Esophagus muscularis mucosa (tissue), 4 donors: ENCODE measurements at regions not wholly inside any gene's neighbourhood (a gene's known extent, or its start where the extent isn't known, plus 50 kb on each side); places are given as distances from the start of the nearest gene placed in this dataset.

Experiments used
- DNase-seq: peaks from one replicate; pipeline ENCODE4 v3.0.0-alpha.2; 2017; ENCODE audit errors: extremely low spot score
- H3K27ac ChIP-seq, 4 donors: fragments of 200-600 bp; sonication (generic); replicated peaks in 1 of 4; 1 replicate in 3 of 4; 2 replicates in 1 of 4; pipeline ENCODE4 v1.5.1; 2016 to 2019; ENCODE audit warnings: mild to moderate bottlenecking in 1 of 4
- H3K27me3 ChIP-seq, 4 donors: fragments of 200-600 bp; sonication (generic); one replicate each; pipeline versions ENCODE4 v1.5.1 to v1.6.0; 2016 to 2019
- H3K36me3 ChIP-seq, 4 donors: fragments of 200-600 bp; sonication (generic); one replicate each; pipeline ENCODE4 v1.5.1; 2016 to 2019
- H3K4me1 ChIP-seq, 4 donors: fragments of 200-600 bp; sonication (generic); one replicate each; pipeline ENCODE4 v1.5.1; 2016 to 2019
- H3K4me3 ChIP-seq, 4 donors: fragments of 200-600 bp; sonication (generic); 1 replicate in 2 of 4; 2 replicates in 2 of 4; pipeline ENCODE4 v1.5.1; 2016 to 2019; ENCODE audit warnings: mild to moderate bottlenecking in 4 of 4, moderate library complexity in 1 of 4
- H3K9me3 ChIP-seq, 4 donors: fragments of 200-600 bp; sonication (generic); 1 replicate in 3 of 4; 2 replicates in 1 of 4; pipeline ENCODE4 v1.5.1; 2016 to 2019
- CTCF ChIP-seq, 3 experiments: fragments of 200-600 bp in 2 of 3; fragments of 450-650 bp in 1 of 3; sonication (generic) in 2 of 3; IDR thresholded peaks; one replicate each; pipeline ENCODE4 v1.5.1; 2017 to 2019; ENCODE audit warnings: antibody characterized with exemption in 3 of 3, mild to moderate bottlenecking in 2 of 3, moderate library complexity in 1 of 3
- EP300 ChIP-seq: sonication (generic); formaldehyde crosslinking; IDR thresholded peaks from one replicate; pipeline ENCODE4 v1.6.1; 2017; ENCODE audit warnings: antibody characterized with exemption
- POLR2A ChIP-seq: fragments of 450-650 bp; IDR thresholded peaks from one replicate; pipeline ENCODE4 v1.6.1; 2017; ENCODE audit warnings: antibody characterized with exemption, moderate library complexity, mild to moderate bottlenecking, low read depth
- POLR2AphosphoS5 ChIP-seq, 2 donors: sonication (generic); formaldehyde crosslinking; IDR thresholded peaks; one replicate each; pipeline ENCODE4 v1.6.1; 2017; ENCODE audit warnings: antibody characterized with exemption in 2 of 2
- WGBS: methylation state at CpG from one replicate; pipeline ENCODE4 v1.1.5; 2018; 5-methylcytosine and 5-hydroxymethylcytosine counted together
- intact Hi-C: fragments of 100-400 bp; cut with DNase I; formaldehyde crosslinking; loops from one replicate; pipeline ENCODE4 v1.15.1; 2023

GRCh38 chr10:125484035-125484732 lies 198.8 kb downstream of the TEX36 start:
- TF ChIP-seq EP300: no peak
- intact Hi-C loops: no loop called here
- 91% methylated on average over 1 of the region's 1 CpG for WGBS
- DNase-seq: no peak
- Histone ChIP-seq H3K9me3 (no peaks in the 10 kb centered on the region), H3K27ac (no peak overlapping the region), H3K27me3 (no peaks in the 10 kb centered on the region), H3K36me3 (no peaks in the 10 kb centered on the region), H3K4me3 (no peak overlapping the region), H3K4me1 (no peaks in the 10 kb centered on the region)

- Histone ChIP-seq H3K27me3 (no peaks in the 10 kb centered on the region), H3K4me1 (no peaks in the 10 kb centered on the region), H3K9me3 (no peaks in the 10 kb centered on the region), H3K27ac (no peak overlapping the region), H3K36me3 (no peaks in the 10 kb centered on the region), H3K4me3 (no peak overlapping the region)
- no peak for TF ChIP-seq POLR2AphosphoS5 (IDR thresholded peaks at IDR 0.05)
- no peak for TF ChIP-seq EP300
- no peak for TF ChIP-seq CTCF (IDR thresholded peaks at IDR 0.05)
- no peak for TF ChIP-seq POLR2A
- intact Hi-C loops: no loop called here
- whole genome bisulfite sequencing: 53% methylated on average over 5 of the region's 5 CpGs
- DNase-seq: no peak
These were observed 200.3 kb downstream of the TEX36 start for GRCh38 chr10:125482637-125483036.

- H3K27me3 ChIP-seq: no peaks in the 10 kb centered on the region
- DNase-seq: no peak
- no peak overlapping the region for H3K4me3 ChIP-seq
- intact Hi-C loops: no loop called here
- WGBS: 58% methylated on average over 2 of the region's 2 CpGs
- no peak overlapping the region for H3K27ac ChIP-seq
- H3K36me3 ChIP-seq: no peaks in the 10 kb centered on the region
- H3K9me3 ChIP-seq: no peaks in the 10 kb centered on the region
- H3K4me1 ChIP-seq: no peaks in the 10 kb centered on the region
- no peak for TF ChIP-seq EP300
- TF ChIP-seq POLR2A: no peak
- TF ChIP-seq POLR2AphosphoS5 (IDR thresholded peaks at IDR 0.05): no peak
These were observed 200.9 kb downstream of the TEX36 start for GRCh38 chr10:125482108-125482507.

GRCh38 chr10:125479059-125479458 lies 203.9 kb downstream of the TEX36 start:
- TF ChIP-seq CTCF (IDR thresholded peaks at IDR 0.05) (no peak), POLR2AphosphoS5 (IDR thresholded peaks at IDR 0.05) (no peak), POLR2A (no peak), EP300 (no peak)
- intact Hi-C loops: no loop called here
- H3K27me3 ChIP-seq: no peaks in the 10 kb centered on the region

GRCh38 chr10:125475815-125476214 lies 207.1 kb downstream of the TEX36 start:
- Histone ChIP-seq H3K4me1 (no peaks in the 10 kb centered on the region), H3K9me3 (no peaks in the 10 kb centered on the region), H3K36me3 (no peaks in the 10 kb centered on the region), H3K27me3 (no peaks in the 10 kb centered on the region), H3K27ac (no peak overlapping the region), H3K4me3 (no peak overlapping the region)
- intact Hi-C loops: no loop called here
- 74% methylated on average over 2 of the region's 2 CpGs for WGBS
- no peak for TF ChIP-seq CTCF (IDR thresholded peaks at IDR 0.05)
- TF ChIP-seq POLR2A: no peak
- no peak for TF ChIP-seq EP300
- no peak for TF ChIP-seq POLR2AphosphoS5 (IDR thresholded peaks at IDR 0.05)
- DNase-seq: no peak

More at GRCh38 chr10:125479059-125479458, 203.9 kb downstream of the TEX36 start:
- DNase-seq: no peak
- H3K9me3 ChIP-seq: no peaks in the 10 kb centered on the region
- no peak overlapping the region for H3K4me3 ChIP-seq
- WGBS: 70% methylated on average over 3 of the region's 4 CpGs
- H3K36me3 ChIP-seq: no peaks in the 10 kb centered on the region
- H3K4me1 ChIP-seq: no peaks in the 10 kb centered on the region
- no peak overlapping the region for H3K27ac ChIP-seq
